ENCODE measurements at regions not wholly inside any gene's neighbourhood (a gene's known extent, or its start where the extent isn't known, plus 50 kb on each side); places are given as distances from the start of the nearest gene placed in this dataset.

- Histone ChIP-seq H3K9ac (ENCODE audit: extremely low read depth, insufficient read length, low read length) (no peak overlapping the region), H2BK15ac (ENCODE audit: low read depth, low read length) (no peak overlapping the region), H4K20me1 (ENCODE audit: control insufficient read depth, insufficient read depth, insufficient read length) (no peaks in the 10 kb centered on the region), H3K27me3 (ENCODE audit: insufficient read depth, low read length) (no peaks in the 10 kb centered on the region), H3K9me3 (ENCODE audit: control insufficient read depth, low read depth, low read length) (peaks cover 54% of the 10 kb centered on the region), H3K4me2 (ENCODE audit: insufficient read depth, insufficient read length, low read length) (no peak overlapping the region), H3K56ac (ENCODE audit: insufficient read length, low read depth, low read length) (no peak overlapping the region), H2BK12ac (ENCODE audit: insufficient read length, low read depth, low read length) (no peak overlapping the region), H3K4me1 (ENCODE audit: insufficient read depth, low read length) (no peaks in the 10 kb centered on the region), H2BK20ac (ENCODE audit: low read depth, low read length, poor library complexity, severe bottlenecking) (no peak overlapping the region), H3K79me2 (ENCODE audit: insufficient read depth, low read length) (no peaks in the 10 kb centered on the region), H3K23me2 (ENCODE audit: insufficient read length, low read depth, low read length, poor library complexity, severe bottlenecking) (no peaks in the 10 kb centered on the region), H3K79me1 (ENCODE audit: insufficient read depth, low read depth, low read length, poor library complexity, severe bottlenecking) (no peaks in the 10 kb centered on the region), H3K23ac (ENCODE audit: insufficient read length, low read depth, low read length) (no peak overlapping the region), H4K91ac (ENCODE audit: insufficient read length, low read depth, low read length) (no peak overlapping the region), H2BK120ac (ENCODE audit: low read depth, low read length, poor library complexity, severe bottlenecking) (no peak overlapping the region), H3T11ph (ENCODE audit: low read length) (no peak overlapping the region), H4K8ac (replicated peaks; ENCODE audit: insufficient read length, low read depth, low read length) (no peak overlapping the region), H2AFZ (ENCODE audit: low read length) (no peak overlapping the region), H3K4ac (ENCODE audit: low read depth, low read length) (no peak overlapping the region), H3K14ac (ENCODE audit: insufficient read depth, low read length) (no peak overlapping the region), H2AK5ac (ENCODE audit: insufficient read length, low read length) (no peak overlapping the region), H3K27ac (ENCODE audit: insufficient read length, low read depth, low read length) (no peak overlapping the region), H3K18ac (ENCODE audit: insufficient read length, low read depth, low read length) (no peak overlapping the region), H4K5ac (ENCODE audit: insufficient read length, low read depth, low read length) (no peak overlapping the region), H2BK5ac (ENCODE audit: insufficient read length, low read length) (no peak overlapping the region)
- no peaks in the 10 kb centered on the region for H3K4me1 Mint-ChIP-seq
- peaks cover 82 to 91% of the 10 kb centered on the region in 2 experiments for H3K9me3 Mint-ChIP-seq
- WGBS (ENCODE audit: extremely low coverage, insufficient read length, low lambda C conversion rate) = no CpG with 5 or more reads among the region's 24 CpGs
- no peak for TF ChIP-seq CTCF (conservative IDR thresholded peaks at IDR 0.05)
- H3K4me3 Mint-ChIP-seq = no peak overlapping the region
- DNase-seq = no peak
- H3K27me3 Mint-ChIP-seq (ENCODE audit: low read depth) = no peaks in the 10 kb centered on the region; the same call in none of the 2 replicates
- H3K36me3 Mint-ChIP-seq (ENCODE audit: insufficient read depth in 1 of 3, low read depth in 3 of 3) = peaks cover 26 to 35% (median 32%) of the 10 kb centered on the region in 3 experiments
- H3K27ac Mint-ChIP-seq = no peak overlapping the region
Measured at GRCh38 chr12:34205401-34205800, 183.1 kb downstream of the ALG10 start.

All from H9 (cell line).